ENCODE measurements at regions not wholly inside any gene's neighbourhood (a gene's known extent, or its start where the extent isn't known, plus 50 kb on each side); places are given as distances from the start of the nearest gene placed in this dataset.

DNA sequence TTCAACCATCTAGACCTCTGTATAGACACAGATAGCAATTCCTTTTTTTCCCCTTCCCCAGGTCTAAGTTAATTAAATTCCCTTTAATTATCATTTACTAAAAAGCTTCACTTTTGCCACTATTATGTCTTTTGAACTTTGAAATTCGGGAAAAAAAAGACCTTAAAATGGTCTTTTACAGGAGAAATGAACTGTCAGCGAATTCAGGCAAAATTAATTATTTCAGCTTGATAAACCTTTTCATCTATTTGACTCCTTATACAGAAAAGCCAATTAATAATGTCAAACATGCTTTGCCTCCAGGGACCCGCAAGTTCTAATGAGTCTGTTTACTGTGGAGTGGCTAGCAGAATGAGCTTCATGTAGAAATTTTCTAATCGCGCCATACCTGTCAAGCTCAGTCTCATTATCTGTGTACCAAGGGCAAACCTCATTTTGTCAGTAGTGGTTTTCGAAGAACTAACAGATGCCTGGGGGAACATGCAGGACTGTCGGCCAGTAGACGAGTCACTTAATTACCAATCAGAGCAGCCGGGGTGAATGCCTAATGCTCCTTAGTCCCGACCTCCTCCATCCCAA is 287.7 kb downstream of the INSIG2 start:
- no peaks in the 10 kb centered on the region for H3K36me3 ChIP-seq
- H3K27ac Mint-ChIP-seq = no peak overlapping the region
- H3K27me3 Mint-ChIP-seq (ENCODE audit: insufficient read depth, low read depth) = peaks cover 25% of the 10 kb centered on the region
- H2AFZ ChIP-seq (replicated peaks) = no peak overlapping the region
- H3K4me3 ChIP-seq = no peak overlapping the region
- H3K27ac ChIP-seq = no peak overlapping the region
- H3K4me3 Mint-ChIP-seq = no peak overlapping the region
- peaks cover 69% of the 10 kb centered on the region for H4K20me1 ChIP-seq (ENCODE audit: low read depth)
- H3K4me2 ChIP-seq = no peak overlapping the region
- H3K4me1 ChIP-seq = peaks cover 12% of the 10 kb centered on the region
- no peaks in the 10 kb centered on the region for H3K9me3 ChIP-seq (ENCODE audit: low read depth)
- peaks cover 100% of the 10 kb centered on the region for H3K27me3 ChIP-seq
- H3K9me3 Mint-ChIP-seq = peaks cover 2% of the 10 kb centered on the region
- H3K9ac ChIP-seq = no peak overlapping the region
- no peaks in the 10 kb centered on the region for H3K36me3 Mint-ChIP-seq
- DNase-seq (ENCODE audit: low spot score) = no peak
- peaks cover 35% of the 10 kb centered on the region for H3K4me1 Mint-ChIP-seq
- no peak for TF ChIP-seq EZH2 (IDR thresholded peaks at IDR 0.05)
- no peak for TF ChIP-seq EZH2phosphoT487 (IDR thresholded peaks at IDR 0.05)
- TF ChIP-seq, protein P1, sequence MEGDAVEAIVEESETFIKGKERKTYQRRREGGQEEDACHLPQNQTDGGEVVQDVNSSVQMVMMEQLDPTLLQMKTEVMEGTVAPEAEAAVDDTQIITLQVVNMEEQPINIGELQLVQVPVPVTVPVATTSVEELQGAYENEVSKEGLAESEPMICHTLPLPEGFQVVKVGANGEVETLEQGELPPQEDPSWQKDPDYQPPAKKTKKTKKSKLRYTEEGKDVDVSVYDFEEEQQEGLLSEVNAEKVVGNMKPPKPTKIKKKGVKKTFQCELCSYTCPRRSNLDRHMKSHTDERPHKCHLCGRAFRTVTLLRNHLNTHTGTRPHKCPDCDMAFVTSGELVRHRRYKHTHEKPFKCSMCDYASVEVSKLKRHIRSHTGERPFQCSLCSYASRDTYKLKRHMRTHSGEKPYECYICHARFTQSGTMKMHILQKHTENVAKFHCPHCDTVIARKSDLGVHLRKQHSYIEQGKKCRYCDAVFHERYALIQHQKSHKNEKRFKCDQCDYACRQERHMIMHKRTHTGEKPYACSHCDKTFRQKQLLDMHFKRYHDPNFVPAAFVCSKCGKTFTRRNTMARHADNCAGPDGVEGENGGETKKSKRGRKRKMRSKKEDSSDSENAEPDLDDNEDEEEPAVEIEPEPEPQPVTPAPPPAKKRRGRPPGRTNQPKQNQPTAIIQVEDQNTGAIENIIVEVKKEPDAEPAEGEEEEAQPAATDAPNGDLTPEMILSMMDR (IDR thresholded peaks at IDR 0.05) = no peak
- no peaks in the 10 kb centered on the region for H3K79me2 ChIP-seq (ENCODE audit: low read depth)
- H3F3A ChIP-seq (ENCODE audit: low read depth) = peaks cover 18% of the 10 kb centered on the region

GRCh38 chr2:118374974-118375755 is 286.9 kb downstream of the INSIG2 start:
- H3K4me3 ChIP-seq = no peak overlapping the region
- H4K20me1 ChIP-seq (ENCODE audit: low read depth) = peaks cover 77% of the 10 kb centered on the region
- H3K4me1 ChIP-seq = peaks cover 12% of the 10 kb centered on the region
- H3K9me3 ChIP-seq (ENCODE audit: low read depth) = no peaks in the 10 kb centered on the region
- Mint-ChIP-seq H3K27ac (no peak overlapping the region), H3K9me3 (peaks cover 2% of the 10 kb centered on the region), H3K36me3 (no peaks in the 10 kb centered on the region), H3K27me3 (ENCODE audit: insufficient read depth, low read depth) (peaks cover 25% of the 10 kb centered on the region), H3K4me3 (no peak overlapping the region), H3K4me1 (peaks cover 35% of the 10 kb centered on the region)
- no peak for DNase-seq (ENCODE audit: low spot score)
- H3K36me3 ChIP-seq = no peaks in the 10 kb centered on the region
- no peak overlapping the region for H3K9ac ChIP-seq
- H3K27ac ChIP-seq = no peak overlapping the region
- H2AFZ ChIP-seq (replicated peaks) = no peak overlapping the region
- peaks cover 18% of the 10 kb centered on the region for H3F3A ChIP-seq (ENCODE audit: low read depth)
- TF ChIP-seq EZH2 (IDR thresholded peaks at IDR 0.05) (no peak), EZH2phosphoT487 (IDR thresholded peaks at IDR 0.05) (no peak)
- TF ChIP-seq, protein P1 (IDR thresholded peaks at IDR 0.05) = no peak
- no peak overlapping the region for H3K4me2 ChIP-seq
- H3K79me2 ChIP-seq (ENCODE audit: low read depth) = no peaks in the 10 kb centered on the region
- H3K27me3 ChIP-seq = peaks cover 100% of the 10 kb centered on the region

DNA sequence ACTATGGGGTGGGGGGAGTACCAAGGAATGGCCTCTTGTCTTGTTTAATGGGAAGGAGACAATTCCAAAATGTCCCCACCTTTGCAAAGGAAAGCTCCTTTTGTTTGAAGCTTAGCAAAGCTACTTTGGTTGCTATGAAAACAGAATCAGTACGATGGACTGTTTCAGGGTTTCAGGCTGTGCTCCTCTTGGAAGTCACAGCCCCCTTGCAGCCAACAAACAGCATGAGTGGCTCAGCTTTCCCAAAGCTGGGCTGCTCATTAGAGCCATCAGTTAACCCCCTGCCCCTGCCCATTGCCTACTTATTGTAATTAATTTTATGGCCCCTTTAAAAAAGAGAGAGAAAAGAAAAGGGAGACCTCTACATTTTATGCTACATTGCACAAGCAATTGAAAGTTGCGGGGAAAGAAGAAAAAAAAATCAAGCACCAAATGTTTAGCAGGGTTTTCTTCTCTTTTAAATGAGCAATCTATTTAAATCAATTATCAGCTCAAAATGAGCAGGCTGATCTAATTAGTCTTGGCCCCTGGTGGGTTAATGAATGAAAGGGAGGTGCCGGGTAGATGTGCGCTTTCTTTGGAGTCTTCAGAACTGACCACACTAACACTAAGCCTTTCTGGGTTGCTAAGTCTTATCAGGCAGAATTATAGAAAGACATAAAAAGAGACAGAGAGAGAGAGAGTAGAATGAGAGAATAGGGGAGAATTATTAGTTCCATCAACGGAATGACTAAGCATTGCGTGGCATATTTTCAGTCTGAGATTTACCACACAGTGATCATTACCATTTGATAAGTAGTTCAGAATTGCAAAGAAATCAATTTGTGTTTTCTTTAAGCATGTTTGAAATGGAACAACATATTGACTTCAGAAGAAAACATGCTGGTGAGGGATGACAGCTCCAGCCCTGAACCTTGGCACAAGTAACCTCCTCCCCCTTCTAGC is 284.9 kb downstream of the INSIG2 start:
- Mint-ChIP-seq H3K4me1 (peaks cover 38% of the 10 kb centered on the region), H3K36me3 (no peaks in the 10 kb centered on the region), H3K9me3 (peaks cover 2% of the 10 kb centered on the region), H3K27ac (no peak overlapping the region), H3K4me3 (peak overlapping the region; percentile 27), H3K27me3 (ENCODE audit: insufficient read depth, low read depth) (peaks cover 26% of the 10 kb centered on the region)
- TF ChIP-seq, protein P1 (IDR thresholded peaks at IDR 0.05) = no peak
- peak; percentile 19 for TF ChIP-seq EZH2 (IDR thresholded peaks at IDR 0.05)
- TF ChIP-seq EZH2phosphoT487 (IDR thresholded peaks at IDR 0.05) = peak; percentile 100
- H3K4me3 ChIP-seq = no peak overlapping the region
- DNase-seq (ENCODE audit: low spot score) = peak; percentile 79
- H3K4me1 ChIP-seq = peaks cover 12% of the 10 kb centered on the region
- H3F3A ChIP-seq (ENCODE audit: low read depth) = peaks cover 18% of the 10 kb centered on the region
- H3K27me3 ChIP-seq = peaks cover 100% of the 10 kb centered on the region
- no peak overlapping the region for H3K9ac ChIP-seq
- no peaks in the 10 kb centered on the region for H3K36me3 ChIP-seq
- H3K79me2 ChIP-seq (ENCODE audit: low read depth) = no peaks in the 10 kb centered on the region
- H3K27ac ChIP-seq = no peak overlapping the region
- H4K20me1 ChIP-seq (ENCODE audit: low read depth) = peaks cover 76% of the 10 kb centered on the region
- no peaks in the 10 kb centered on the region for H3K9me3 ChIP-seq (ENCODE audit: low read depth)
- peak overlapping the region; percentile 21 for H3K4me2 ChIP-seq
- H2AFZ ChIP-seq (replicated peaks) = no peak overlapping the region

Measured in neural progenitor cell (in vitro differentiated cells).